ENCODE measurements at regions not wholly inside any gene's neighbourhood (a gene's known extent, or its start where the extent isn't known, plus 50 kb on each side); places are given as distances from the start of the nearest gene placed in this dataset.

DNA sequence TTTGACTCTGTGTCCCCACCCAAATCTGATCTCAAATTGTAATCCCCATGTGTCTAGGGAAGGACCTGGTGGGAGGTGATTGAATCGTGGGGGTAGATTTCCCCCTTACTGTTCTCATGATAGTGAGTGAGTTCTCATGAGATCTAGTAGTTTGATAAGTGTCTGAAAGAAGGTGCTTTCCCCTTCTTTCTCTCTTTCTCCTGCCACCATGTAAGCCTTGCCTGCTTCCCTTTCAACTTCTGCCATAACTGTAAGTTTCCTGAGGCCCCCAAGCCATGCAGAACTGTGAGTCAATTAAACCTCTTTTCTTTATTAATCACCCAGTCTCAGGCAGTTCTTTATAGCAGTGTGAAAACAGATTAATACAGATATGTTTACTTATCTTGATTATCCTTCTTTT lies 266.5 kb upstream of the GYPC start:
- ChIA-PET POLR2A (no interaction called here), CTCF (no interaction called here)
- no peak for DNase-seq (ENCODE audit: extremely low spot score)
- TF ChIP-seq ELF4 (IDR thresholded peaks at IDR 0.05) (no peak), BHLHE40 (IDR thresholded peaks at IDR 0.05; ENCODE audit: borderline replicate concordance) (no peak), CTBP1 (IDR thresholded peaks at IDR 0.05; ENCODE audit: borderline replicate concordance) (no peak), FOXA1 (IDR thresholded peaks at IDR 0.05) (no peak), SUZ12 (IDR thresholded peaks at IDR 0.05) (no peak), HDGF (IDR thresholded peaks at IDR 0.05; ENCODE audit: borderline replicate concordance) (no peak), LEF1 (IDR thresholded peaks at IDR 0.05; ENCODE audit: borderline replicate concordance) (no peak), FOXM1 (IDR thresholded peaks at IDR 0.05; ENCODE audit: borderline replicate concordance) (no peak)
- TF ChIP-seq, protein P1, sequence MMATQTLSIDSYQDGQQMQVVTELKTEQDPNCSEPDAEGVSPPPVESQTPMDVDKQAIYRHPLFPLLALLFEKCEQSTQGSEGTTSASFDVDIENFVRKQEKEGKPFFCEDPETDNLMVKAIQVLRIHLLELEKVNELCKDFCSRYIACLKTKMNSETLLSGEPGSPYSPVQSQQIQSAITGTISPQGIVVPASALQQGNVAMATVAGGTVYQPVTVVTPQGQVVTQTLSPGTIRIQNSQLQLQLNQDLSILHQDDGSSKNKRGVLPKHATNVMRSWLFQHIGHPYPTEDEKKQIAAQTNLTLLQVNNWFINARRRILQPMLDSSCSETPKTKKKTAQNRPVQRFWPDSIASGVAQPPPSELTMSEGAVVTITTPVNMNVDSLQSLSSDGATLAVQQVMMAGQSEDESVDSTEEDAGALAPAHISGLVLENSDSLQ (IDR thresholded peaks at IDR 0.05): no peak

DNA sequence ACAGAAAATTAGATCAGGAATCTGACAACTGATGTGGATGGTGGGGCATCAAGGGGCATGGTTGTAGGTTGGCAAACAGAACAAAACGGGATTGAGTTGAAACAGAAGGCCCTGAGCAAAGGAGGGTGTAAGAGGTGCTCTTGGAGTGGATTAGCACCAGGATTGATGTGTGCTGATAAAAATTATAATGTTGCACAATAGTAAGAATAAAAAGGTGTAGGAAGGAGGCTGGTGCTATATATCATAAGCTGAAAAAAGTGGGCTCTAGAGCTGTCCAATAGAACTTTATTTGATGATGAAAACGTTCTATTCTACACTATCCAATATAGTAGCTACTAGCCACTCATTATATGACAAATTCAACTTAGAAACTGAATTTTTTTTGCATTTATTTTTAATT lies 263.1 kb upstream of the GYPC start:
- ChIA-PET CTCF (interaction anchor here (0.7 kb wide), 1 partner anchor 31 kb away, joined by 5 read pairs; no protein-coding TSS in a partner anchor), POLR2A (no interaction called here)
- TF ChIP-seq L3MBTL2 (conservative IDR thresholded peaks at IDR 0.05) (no peak), FOXA1 (IDR thresholded peaks at IDR 0.05) (no peak), HDGF (IDR thresholded peaks at IDR 0.05; ENCODE audit: borderline replicate concordance) (no peak), ARNT (IDR thresholded peaks at IDR 0.05) (no peak), LEF1 (IDR thresholded peaks at IDR 0.05; ENCODE audit: borderline replicate concordance) (no peak), SP1 (IDR thresholded peaks at IDR 0.05) (no peak), NFRKB (IDR thresholded peaks at IDR 0.05) (no peak), BHLHE40 (IDR thresholded peaks at IDR 0.05; ENCODE audit: borderline replicate concordance) (no peak), CTBP1 (IDR thresholded peaks at IDR 0.05; ENCODE audit: borderline replicate concordance) (no peak), FOXK2 (IDR thresholded peaks at IDR 0.05) (no peak), ZNF384 (IDR thresholded peaks at IDR 0.05) (no peak), SUZ12 (IDR thresholded peaks at IDR 0.05) (no peak), ELF4 (IDR thresholded peaks at IDR 0.05) (no peak), FOXM1 (IDR thresholded peaks at IDR 0.05; ENCODE audit: borderline replicate concordance) (no peak), TARDBP (IDR thresholded peaks at IDR 0.05) (no peak)
- TF ChIP-seq, protein P1 (IDR thresholded peaks at IDR 0.05): no peak
- no peak for DNase-seq (ENCODE audit: extremely low spot score)

DNA sequence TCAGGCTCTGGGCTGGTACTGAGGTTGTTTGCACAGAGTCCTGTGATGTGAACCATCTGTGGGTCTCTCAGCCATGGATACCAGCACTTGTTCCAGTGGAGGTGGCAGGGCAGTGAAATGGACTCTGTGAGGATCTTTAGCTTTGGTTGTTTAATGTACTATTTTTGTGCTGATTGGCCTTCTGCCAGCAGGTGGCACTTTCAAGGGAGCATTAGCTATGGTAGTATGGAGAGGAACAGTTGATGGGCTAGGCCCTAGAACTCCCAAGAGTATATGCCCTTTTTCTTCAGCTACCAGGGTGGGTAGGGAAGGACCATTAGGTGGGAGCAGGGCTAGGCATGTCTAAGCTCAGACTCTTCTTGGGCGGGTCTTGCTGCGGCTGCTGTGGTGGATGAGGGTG lies 257.0 kb upstream of the GYPC start:
- ChIA-PET CTCF (no interaction called here), POLR2A (no interaction called here)
- no peak for DNase-seq (ENCODE audit: extremely low spot score)
- TF ChIP-seq CTBP1 (IDR thresholded peaks at IDR 0.05; ENCODE audit: borderline replicate concordance) (no peak), SUZ12 (IDR thresholded peaks at IDR 0.05) (no peak), ZNF384 (IDR thresholded peaks at IDR 0.05) (no peak), L3MBTL2 (conservative IDR thresholded peaks at IDR 0.05) (no peak), NFRKB (IDR thresholded peaks at IDR 0.05) (no peak), ARNT (IDR thresholded peaks at IDR 0.05) (no peak), HDGF (IDR thresholded peaks at IDR 0.05; ENCODE audit: borderline replicate concordance) (no peak), FOXM1 (IDR thresholded peaks at IDR 0.05; ENCODE audit: borderline replicate concordance) (no peak), FOXK2 (IDR thresholded peaks at IDR 0.05) (no peak), FOXA1 (IDR thresholded peaks at IDR 0.05) (no peak), ELF4 (IDR thresholded peaks at IDR 0.05) (no peak), TARDBP (IDR thresholded peaks at IDR 0.05) (no peak), BHLHE40 (IDR thresholded peaks at IDR 0.05; ENCODE audit: borderline replicate concordance) (no peak), LEF1 (IDR thresholded peaks at IDR 0.05; ENCODE audit: borderline replicate concordance) (no peak)
- TF ChIP-seq, protein P1 (IDR thresholded peaks at IDR 0.05): no peak

DNA sequence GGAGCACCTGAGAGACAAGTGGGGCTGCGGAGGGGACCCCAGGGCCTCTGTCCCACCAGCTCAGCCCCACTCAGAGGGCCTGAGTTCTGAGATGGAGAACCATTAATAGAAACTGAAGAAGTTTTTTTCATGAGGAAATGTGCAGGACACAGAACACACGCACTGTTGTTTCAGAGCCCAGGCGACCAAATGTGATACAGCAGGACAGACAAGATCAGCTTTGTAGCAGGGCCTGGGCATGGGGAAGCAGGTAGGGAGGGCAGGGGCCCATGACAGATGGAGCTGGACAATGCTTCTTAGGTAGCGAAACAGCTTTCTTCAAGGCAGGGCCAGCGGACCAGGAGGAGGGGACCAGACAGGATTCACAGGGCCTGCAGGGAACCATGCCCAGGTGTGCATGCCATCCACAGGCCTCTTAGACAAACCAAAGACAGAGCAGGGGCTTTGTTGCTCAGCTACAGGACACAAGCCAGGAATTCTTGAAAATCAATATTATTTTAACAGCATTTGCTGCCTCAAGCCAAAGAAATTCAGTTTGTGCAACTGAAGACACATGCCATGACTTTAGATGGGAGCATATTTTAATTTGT lies 252.8 kb upstream of the GYPC start:
- POLR2A ChIA-PET: no interaction called here
- no peak for DNase-seq (ENCODE audit: extremely low spot score)
- CTCF ChIA-PET: no interaction called here
- TF ChIP-seq, protein P1 (IDR thresholded peaks at IDR 0.05): no peak
- TF ChIP-seq TARDBP (IDR thresholded peaks at IDR 0.05) (no peak), CTBP1 (IDR thresholded peaks at IDR 0.05; ENCODE audit: borderline replicate concordance) (no peak), ELF4 (IDR thresholded peaks at IDR 0.05) (no peak), ARNT (IDR thresholded peaks at IDR 0.05) (no peak), LEF1 (IDR thresholded peaks at IDR 0.05; ENCODE audit: borderline replicate concordance) (no peak), HDGF (IDR thresholded peaks at IDR 0.05; ENCODE audit: borderline replicate concordance) (no peak), FOXA1 (IDR thresholded peaks at IDR 0.05) (no peak), NFRKB (IDR thresholded peaks at IDR 0.05) (no peak), BHLHE40 (IDR thresholded peaks at IDR 0.05; ENCODE audit: borderline replicate concordance) (no peak), L3MBTL2 (conservative IDR thresholded peaks at IDR 0.05) (no peak), FOXM1 (IDR thresholded peaks at IDR 0.05; ENCODE audit: borderline replicate concordance) (no peak), SUZ12 (IDR thresholded peaks at IDR 0.05) (no peak)

DNA sequence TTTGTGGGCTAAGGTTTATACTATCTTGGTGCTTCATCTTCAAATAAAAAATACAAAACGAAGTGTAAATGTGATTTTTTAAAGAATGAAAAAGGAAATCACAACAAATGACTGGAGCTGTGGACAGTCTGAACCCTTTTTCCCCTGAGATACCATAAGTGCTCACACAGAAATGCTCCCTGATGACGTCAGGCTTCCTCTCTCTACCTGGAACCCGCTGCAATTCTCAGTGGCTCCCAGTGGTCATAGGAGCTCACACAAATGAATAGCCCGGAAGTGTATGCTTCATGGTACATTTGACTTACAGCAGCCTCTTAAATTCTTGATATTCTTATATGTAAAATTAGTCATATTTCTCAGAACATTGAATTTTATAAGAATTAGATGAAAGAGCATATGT lies 249.7 kb upstream of the GYPC start:
- ChIA-PET POLR2A (no interaction called here), CTCF (no interaction called here)
- DNase-seq (ENCODE audit: extremely low spot score): no peak
- TF ChIP-seq BHLHE40 (IDR thresholded peaks at IDR 0.05; ENCODE audit: borderline replicate concordance) (no peak), SUZ12 (IDR thresholded peaks at IDR 0.05) (no peak), ELF4 (IDR thresholded peaks at IDR 0.05) (no peak), ZNF384 (IDR thresholded peaks at IDR 0.05) (no peak), SP1 (IDR thresholded peaks at IDR 0.05) (no peak), TARDBP (IDR thresholded peaks at IDR 0.05) (no peak), FOXM1 (IDR thresholded peaks at IDR 0.05; ENCODE audit: borderline replicate concordance) (no peak), ARNT (IDR thresholded peaks at IDR 0.05) (no peak), L3MBTL2 (conservative IDR thresholded peaks at IDR 0.05) (no peak), CTBP1 (IDR thresholded peaks at IDR 0.05; ENCODE audit: borderline replicate concordance) (no peak), LEF1 (IDR thresholded peaks at IDR 0.05; ENCODE audit: borderline replicate concordance) (no peak), NFRKB (IDR thresholded peaks at IDR 0.05) (no peak), FOXK2 (IDR thresholded peaks at IDR 0.05) (no peak), FOXA1 (IDR thresholded peaks at IDR 0.05) (no peak), HDGF (IDR thresholded peaks at IDR 0.05; ENCODE audit: borderline replicate concordance) (no peak)
- TF ChIP-seq, protein P1 (IDR thresholded peaks at IDR 0.05): no peak

Data from HEK293T (cell line).